ENCODE measurements at regions not wholly inside any gene's neighbourhood (a gene's known extent, or its start where the extent isn't known, plus 50 kb on each side); places are given as distances from the start of the nearest gene placed in this dataset.

- no peak overlapping the region for H3K9ac ChIP-seq (ENCODE audit: low read length)
Measured at GRCh38 chr3:174457758-174458157, 401.4 kb upstream of the NAALADL2 start.

GRCh38 chr3:174460831-174461230 lies 398.3 kb upstream of the NAALADL2 start:
- H4K20me1 ChIP-seq (ENCODE audit: insufficient read depth, low read length) = no peaks in the 10 kb centered on the region
- Mint-ChIP-seq H3K27me3 (ENCODE audit: low read depth, unreplicated experiment) (no peaks in the 10 kb centered on the region), H3K4me3 (ENCODE audit: unreplicated experiment) (no peak overlapping the region), H3K9me3 (ENCODE audit: unreplicated experiment) (peaks cover 5% of the 10 kb centered on the region), H3K36me3 (ENCODE audit: low read depth, unreplicated experiment) (no peaks in the 10 kb centered on the region), H3K4me1 (ENCODE audit: low read depth, unreplicated experiment) (no peaks in the 10 kb centered on the region), H3K27ac (ENCODE audit: unreplicated experiment) (no peak overlapping the region)
- FAIRE-seq = no peak
- DNase-seq (ENCODE audit: low read depth) = no peak
- H2AFZ ChIP-seq (ENCODE audit: low read depth, low read length) = no peak overlapping the region
- H3K27me3 ChIP-seq (ENCODE audit: insufficient read depth, low read length) = no peaks in the 10 kb centered on the region
- H3K9me3 ChIP-seq (ENCODE audit: insufficient read depth, low read depth, low read length) = no peaks in the 10 kb centered on the region
- H3K4me2 ChIP-seq (ENCODE audit: low read length) = no peak overlapping the region
- TF ChIP-seq EZH2 (IDR thresholded peaks at IDR 0.05; ENCODE audit: insufficient read depth, low read length) (no peak), CTCF (IDR thresholded peaks at IDR 0.05; ENCODE audit: insufficient read depth, low read depth, low read length) (no peak)
- no peak overlapping the region for H3K27ac ChIP-seq (ENCODE audit: low read depth, low read length)
- no peak overlapping the region for H3K4me3 ChIP-seq (ENCODE audit: insufficient read depth, low read depth, low read length)
- H3K9ac ChIP-seq (ENCODE audit: low read length) = no peak overlapping the region
- no peaks in the 10 kb centered on the region for H3K4me1 ChIP-seq (ENCODE audit: insufficient read depth, low read length)
- H3K36me3 ChIP-seq (ENCODE audit: insufficient read depth, low read length) = no peaks in the 10 kb centered on the region
- no peaks in the 10 kb centered on the region for H3K79me2 ChIP-seq (ENCODE audit: insufficient read depth, low read length)

More at GRCh38 chr3:174457758-174458157, 401.4 kb upstream of the NAALADL2 start:
- no peaks in the 10 kb centered on the region for H3K9me3 ChIP-seq (ENCODE audit: insufficient read depth, low read depth, low read length)
- TF ChIP-seq EZH2 (IDR thresholded peaks at IDR 0.05; ENCODE audit: insufficient read depth, low read length) (no peak), CTCF (IDR thresholded peaks at IDR 0.05; ENCODE audit: insufficient read depth, low read depth, low read length) (no peak)
- FAIRE-seq (no peak), DNase-seq (ENCODE audit: low read depth) (no peak)
- H3K4me1 ChIP-seq (ENCODE audit: insufficient read depth, low read length) = no peaks in the 10 kb centered on the region
- H3K9me3 Mint-ChIP-seq (ENCODE audit: unreplicated experiment) = peaks cover 12% of the 10 kb centered on the region
- no peak overlapping the region for H2AFZ ChIP-seq (ENCODE audit: low read depth, low read length)
- no peaks in the 10 kb centered on the region for H3K27me3 ChIP-seq (ENCODE audit: insufficient read depth, low read length)
- H3K36me3 ChIP-seq (ENCODE audit: insufficient read depth, low read length) = no peaks in the 10 kb centered on the region
- no peak overlapping the region for H3K4me3 ChIP-seq (ENCODE audit: insufficient read depth, low read depth, low read length)
- no peaks in the 10 kb centered on the region for H3K79me2 ChIP-seq (ENCODE audit: insufficient read depth, low read length)
- no peaks in the 10 kb centered on the region for H3K4me1 Mint-ChIP-seq (ENCODE audit: low read depth, unreplicated experiment)
- H3K36me3 Mint-ChIP-seq (ENCODE audit: low read depth, unreplicated experiment) = peaks cover 2% of the 10 kb centered on the region
- no peak overlapping the region for H3K27ac Mint-ChIP-seq (ENCODE audit: unreplicated experiment)
- no peak overlapping the region for H3K27ac ChIP-seq (ENCODE audit: low read depth, low read length)
- H3K4me2 ChIP-seq (ENCODE audit: low read length) = no peak overlapping the region
- no peaks in the 10 kb centered on the region for H3K27me3 Mint-ChIP-seq (ENCODE audit: low read depth, unreplicated experiment)
- no peak overlapping the region for H3K4me3 Mint-ChIP-seq (ENCODE audit: unreplicated experiment)
- no peaks in the 10 kb centered on the region for H4K20me1 ChIP-seq (ENCODE audit: insufficient read depth, low read length)

- Histone ChIP-seq H4K20me1 (ENCODE audit: insufficient read depth, low read length) (no peaks in the 10 kb centered on the region), H3K36me3 (ENCODE audit: insufficient read depth, low read length) (no peaks in the 10 kb centered on the region), H3K27me3 (ENCODE audit: insufficient read depth, low read length) (no peaks in the 10 kb centered on the region), H3K4me1 (ENCODE audit: insufficient read depth, low read length) (no peaks in the 10 kb centered on the region), H3K4me3 (ENCODE audit: insufficient read depth, low read depth, low read length) (no peak overlapping the region), H3K79me2 (ENCODE audit: insufficient read depth, low read length) (no peaks in the 10 kb centered on the region), H3K9ac (ENCODE audit: low read length) (no peak overlapping the region), H2AFZ (ENCODE audit: low read depth, low read length) (no peak overlapping the region), H3K27ac (ENCODE audit: low read depth, low read length) (no peak overlapping the region), H3K4me2 (ENCODE audit: low read length) (peak overlapping the region; percentile 7), H3K9me3 (ENCODE audit: insufficient read depth, low read depth, low read length) (no peaks in the 10 kb centered on the region)
- TF ChIP-seq CTCF (IDR thresholded peaks at IDR 0.05; ENCODE audit: insufficient read depth, low read depth, low read length) (no peak), EZH2 (IDR thresholded peaks at IDR 0.05; ENCODE audit: insufficient read depth, low read length) (no peak)
- Mint-ChIP-seq H3K4me1 (ENCODE audit: low read depth, unreplicated experiment) (no peaks in the 10 kb centered on the region), H3K4me3 (ENCODE audit: unreplicated experiment) (no peak overlapping the region), H3K9me3 (ENCODE audit: unreplicated experiment) (peaks cover under 1% of the 10 kb centered on the region), H3K36me3 (ENCODE audit: low read depth, unreplicated experiment) (no peaks in the 10 kb centered on the region), H3K27me3 (ENCODE audit: low read depth, unreplicated experiment) (no peaks in the 10 kb centered on the region), H3K27ac (ENCODE audit: unreplicated experiment) (no peak overlapping the region)
- no peak for DNase-seq (ENCODE audit: low read depth)
- FAIRE-seq = no peak
Measured at GRCh38 chr3:174462916-174463315, 396.2 kb upstream of the NAALADL2 start.
